HepG2 (cell line): ENCODE measurements at regions not wholly inside any gene's neighbourhood (a gene's known extent, or its start where the extent isn't known, plus 50 kb on each side); places are given as distances from the start of the nearest gene placed in this dataset.

ENCODE experiments used
- JUND ChIP-seq: sonication (generic); formaldehyde crosslinking; IDR thresholded peaks from 2 replicates; pipeline ENCODE4 v1.8.0; 2022; ENCODE audit warnings: mild to moderate bottlenecking, missing genetic modification reagents
- PITX1 ChIP-seq: sonication (generic); formaldehyde crosslinking; IDR thresholded peaks from 2 replicates; pipeline ENCODE4 v1.5.1; 2020; ENCODE audit warnings: mild to moderate bottlenecking, missing genetic modification reagents
- TAF15 ChIP-seq: fragments of 200-400 bp; formaldehyde crosslinking; IDR thresholded peaks from one replicate; pipeline ENCODE4 v1.6.1; 2018; ENCODE audit warnings: mild to moderate bottlenecking, low read depth, low read length; ENCODE audit not compliant: poor library complexity, severe bottlenecking
- ZNF326 ChIP-seq: sonication (generic); formaldehyde crosslinking; IDR thresholded peaks from 2 replicates; pipeline ENCODE4 v1.4.0; 2020; ENCODE audit warnings: missing genetic modification reagents, borderline replicate concordance
- ZNF570 ChIP-seq: sonication (generic); formaldehyde crosslinking; IDR thresholded peaks from 2 replicates; pipeline ENCODE4 v1.4.0; 2020; ENCODE audit warnings: mild to moderate bottlenecking, missing genetic modification reagents, borderline replicate concordance
- TF ChIP-seq, protein P1 (sequence below): sonication (generic); formaldehyde crosslinking; IDR thresholded peaks from 2 replicates; pipeline ENCODE4 v1.8.0; 2022; ENCODE audit warnings: missing genetic modification reagents, low read depth, mild to moderate bottlenecking, borderline replicate concordance
- TF ChIP-seq, protein P2 (sequence below): sonication (generic); formaldehyde crosslinking; IDR thresholded peaks from 2 replicates; pipeline ENCODE4 v1.5.0; 2020; ENCODE audit warnings: missing genetic modification reagents
- TF ChIP-seq, protein P3 (sequence below): sonication (generic); formaldehyde crosslinking; IDR thresholded peaks from 2 replicates; pipeline ENCODE4 v1.5.1; 2020; ENCODE audit warnings: missing genetic modification reagents, mild to moderate bottlenecking, borderline replicate concordance
- TF ChIP-seq, protein P4 (sequence below): sonication (generic); formaldehyde crosslinking; IDR thresholded peaks from 2 replicates; pipeline ENCODE4 v1.8.1; 2023; ENCODE audit warnings: mild to moderate bottlenecking, inconsistent platforms, moderate library complexity, missing genetic modification reagents, borderline replicate concordance

DNA sequence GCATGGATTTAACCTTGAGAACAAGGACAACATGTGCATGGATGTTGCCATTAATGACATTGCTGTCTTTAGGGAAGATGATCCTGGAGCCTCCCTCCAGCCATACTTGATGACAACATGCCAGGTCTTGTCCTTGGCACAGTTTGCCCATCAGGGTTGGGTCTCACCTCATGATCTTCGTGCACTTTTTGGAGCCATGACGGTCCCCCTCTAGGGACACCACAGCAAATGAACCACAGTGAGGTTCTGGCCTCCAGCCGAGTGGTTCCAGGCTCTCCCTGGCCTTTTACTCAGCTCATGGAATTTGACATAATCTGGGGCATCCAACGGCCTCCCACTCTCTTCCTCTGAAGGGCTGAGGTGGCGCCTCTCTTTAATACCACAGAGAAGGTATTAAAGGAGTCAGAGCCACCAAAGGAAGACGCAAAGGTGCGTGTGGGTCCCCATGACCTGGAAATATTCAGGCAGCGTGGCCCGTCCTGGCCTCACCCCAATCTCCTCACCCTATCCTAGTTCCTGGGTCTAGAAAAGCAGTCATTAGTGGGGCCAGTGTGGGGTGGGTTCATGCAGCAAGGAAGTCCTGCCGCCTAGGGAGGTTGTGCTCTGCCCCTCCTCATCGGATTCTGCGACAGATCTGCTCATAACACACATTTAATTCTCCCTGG, 184.8 kb downstream of the CXCL12 start (continued):
- TF ChIP-seq, protein P1, sequence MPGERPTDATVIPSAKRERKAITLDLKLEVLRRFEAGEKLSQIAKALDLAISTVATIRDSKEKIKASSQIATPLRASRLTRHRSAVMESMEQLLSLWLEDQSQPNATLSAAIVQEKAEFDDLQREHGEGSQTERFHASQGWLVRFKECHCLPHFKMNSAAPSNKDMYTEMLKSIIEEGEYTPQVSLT (CRISPR knock-in tag): no peak
- TF ChIP-seq, protein P2, sequence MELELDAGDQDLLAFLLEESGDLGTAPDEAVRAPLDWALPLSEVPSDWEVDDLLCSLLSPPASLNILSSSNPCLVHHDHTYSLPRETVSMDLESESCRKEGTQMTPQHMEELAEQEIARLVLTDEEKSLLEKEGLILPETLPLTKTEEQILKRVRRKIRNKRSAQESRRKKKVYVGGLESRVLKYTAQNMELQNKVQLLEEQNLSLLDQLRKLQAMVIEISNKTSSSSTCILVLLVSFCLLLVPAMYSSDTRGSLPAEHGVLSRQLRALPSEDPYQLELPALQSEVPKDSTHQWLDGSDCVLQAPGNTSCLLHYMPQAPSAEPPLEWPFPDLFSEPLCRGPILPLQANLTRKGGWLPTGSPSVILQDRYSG: no peak
- TF ChIP-seq PITX1 (CRISPR knock-in tag): no peak
- no peak for TF ChIP-seq TAF15
- TF ChIP-seq ZNF326 (CRISPR knock-in tag): no peak
- TF ChIP-seq JUND (CRISPR knock-in tag): no peak
- TF ChIP-seq, protein P3, sequence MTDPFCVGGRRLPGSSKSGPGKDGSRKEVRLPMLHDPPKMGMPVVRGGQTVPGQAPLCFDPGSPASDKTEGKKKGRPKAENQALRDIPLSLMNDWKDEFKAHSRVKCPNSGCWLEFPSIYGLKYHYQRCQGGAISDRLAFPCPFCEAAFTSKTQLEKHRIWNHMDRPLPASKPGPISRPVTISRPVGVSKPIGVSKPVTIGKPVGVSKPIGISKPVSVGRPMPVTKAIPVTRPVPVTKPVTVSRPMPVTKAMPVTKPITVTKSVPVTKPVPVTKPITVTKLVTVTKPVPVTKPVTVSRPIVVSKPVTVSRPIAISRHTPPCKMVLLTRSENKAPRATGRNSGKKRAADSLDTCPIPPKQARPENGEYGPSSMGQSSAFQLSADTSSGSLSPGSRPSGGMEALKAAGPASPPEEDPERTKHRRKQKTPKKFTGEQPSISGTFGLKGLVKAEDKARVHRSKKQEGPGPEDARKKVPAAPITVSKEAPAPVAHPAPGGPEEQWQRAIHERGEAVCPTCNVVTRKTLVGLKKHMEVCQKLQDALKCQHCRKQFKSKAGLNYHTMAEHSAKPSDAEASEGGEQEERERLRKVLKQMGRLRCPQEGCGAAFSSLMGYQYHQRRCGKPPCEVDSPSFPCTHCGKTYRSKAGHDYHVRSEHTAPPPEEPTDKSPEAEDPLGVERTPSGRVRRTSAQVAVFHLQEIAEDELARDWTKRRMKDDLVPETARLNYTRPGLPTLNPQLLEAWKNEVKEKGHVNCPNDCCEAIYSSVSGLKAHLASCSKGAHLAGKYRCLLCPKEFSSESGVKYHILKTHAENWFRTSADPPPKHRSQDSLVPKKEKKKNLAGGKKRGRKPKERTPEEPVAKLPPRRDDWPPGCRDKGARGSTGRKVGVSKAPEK: no peak
- TF ChIP-seq ZNF570: no peak
- TF ChIP-seq, protein P4, sequence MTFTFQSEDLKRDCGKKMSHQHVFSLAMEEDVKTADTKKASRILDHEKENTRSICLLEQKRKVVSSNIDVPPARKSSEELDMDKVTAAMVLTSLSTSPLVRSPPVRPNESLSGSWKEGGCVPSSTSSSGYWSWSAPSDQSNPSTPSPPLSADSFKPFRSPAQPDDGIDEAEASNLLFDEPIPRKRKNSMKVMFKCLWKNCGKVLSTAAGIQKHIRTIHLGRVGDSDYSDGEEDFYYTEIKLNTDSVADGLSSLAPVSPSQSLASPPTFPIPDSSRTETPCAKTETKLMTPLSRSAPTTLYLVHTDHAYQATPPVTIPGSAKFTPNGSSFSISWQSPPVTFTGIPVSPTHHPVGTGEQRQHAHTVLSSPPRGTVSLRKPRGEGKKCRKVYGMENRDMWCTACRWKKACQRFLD (CRISPR knock-in tag): no peak
- TF ChIP-seq, all 625 proteins: peak for 0
